HG03175 (cell line): ENCODE measurements at regions not wholly inside any gene's neighbourhood (a gene's known extent, or its start where the extent isn't known, plus 50 kb on each side); places are given as distances from the start of the nearest gene placed in this dataset.

Experiments used
- ATAC-seq: cut with Tn5 transposase; IDR thresholded peaks from one replicate; pipeline ENCODE4 v1.9.1; 2021; ENCODE audit warnings: mild to moderate bottlenecking, moderate library complexity; ENCODE audit not compliant: unreplicated experiment

DNA sequence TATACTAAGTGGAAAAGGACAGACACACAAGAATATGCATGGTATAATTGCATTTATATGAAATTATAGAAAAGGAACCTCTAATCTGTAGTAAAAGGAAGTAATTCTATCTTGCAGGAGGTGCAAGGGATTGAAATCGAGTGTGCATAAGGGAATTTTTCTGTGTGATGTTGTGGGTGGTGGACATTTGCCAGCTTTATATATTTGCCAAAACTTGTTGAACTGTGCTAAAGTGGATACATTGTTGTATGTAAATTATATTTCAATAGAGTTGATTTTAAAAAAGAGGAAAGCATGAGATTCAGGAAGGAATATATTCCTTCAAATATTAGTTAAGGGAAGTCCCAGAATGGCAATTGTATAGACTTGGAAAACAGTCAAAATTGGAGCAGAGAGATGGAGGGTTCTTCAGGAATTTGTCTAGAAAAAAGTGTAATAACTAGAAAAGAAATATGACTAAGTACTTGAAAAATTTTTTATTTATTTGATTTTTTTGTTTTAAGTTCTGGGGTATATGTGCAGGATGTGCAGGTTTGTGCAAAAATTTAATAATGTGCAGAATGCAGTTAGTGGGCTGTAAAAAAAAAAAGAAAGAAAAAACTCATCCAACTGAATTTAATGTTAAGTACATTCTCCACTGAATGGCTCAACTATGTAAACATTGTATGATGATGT lies 96.1 kb downstream of the ARL4A start:
- ATAC-seq = no peak

DNA sequence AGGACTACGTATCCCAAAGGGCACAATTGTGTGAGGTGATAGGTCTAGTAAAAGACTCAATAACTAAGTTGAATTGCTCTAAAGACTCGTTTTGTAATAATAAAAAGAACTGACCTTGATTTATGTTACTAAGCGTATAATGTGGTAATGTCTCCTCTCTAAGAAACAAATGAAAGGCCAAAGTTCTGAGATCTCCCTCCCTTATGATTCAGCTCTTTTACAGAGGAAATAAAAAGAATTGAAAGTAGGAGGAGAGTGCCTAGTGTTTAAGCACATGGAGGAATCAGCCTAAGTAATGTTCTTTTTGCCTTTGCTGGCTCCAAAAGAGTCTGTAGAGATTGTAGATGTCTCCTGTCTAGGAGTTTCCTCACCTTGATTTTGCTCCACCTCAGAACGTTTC lies 98.0 kb downstream of the ARL4A start:
- no peak for ATAC-seq

DNA sequence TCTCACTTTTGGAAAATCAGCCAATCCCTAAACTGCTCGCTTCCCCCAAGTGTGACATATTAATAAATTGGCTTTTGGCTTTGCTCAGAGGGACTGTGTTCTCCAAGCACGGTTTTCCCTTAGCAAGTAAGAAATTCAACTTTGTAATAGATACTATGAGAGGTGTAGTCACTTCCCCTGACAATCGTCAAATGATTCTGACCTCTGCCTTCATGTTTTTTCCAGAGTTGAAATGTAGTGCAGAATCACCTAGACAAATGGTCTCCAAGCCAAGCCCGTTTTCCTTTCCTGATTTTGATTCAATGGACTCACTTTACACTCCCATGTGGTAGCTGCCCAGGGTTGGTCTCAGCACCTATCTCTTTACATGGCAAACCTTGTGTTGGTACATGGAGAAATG lies 99.1 kb downstream of the ARL4A start:
- no peak for ATAC-seq

DNA sequence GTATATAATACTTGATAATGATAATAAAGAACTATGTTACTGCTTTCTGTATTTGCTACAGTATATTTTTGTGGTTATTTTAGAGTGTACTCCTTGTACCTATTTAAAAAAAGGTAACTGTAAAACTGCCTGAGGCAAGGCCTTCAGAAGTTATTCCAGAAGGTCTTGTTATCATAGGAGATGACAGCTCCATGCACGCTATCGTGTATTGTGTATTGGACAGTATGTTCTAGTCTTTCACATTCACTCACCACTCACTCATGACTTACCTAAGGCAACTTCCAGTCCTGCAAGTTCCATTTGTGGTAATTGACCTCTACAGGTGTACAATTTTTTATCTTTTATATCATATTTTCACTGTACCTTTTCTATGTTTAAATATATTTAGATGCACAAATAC lies 100.7 kb downstream of the ARL4A start:
- no peak for ATAC-seq

- no peak for ATAC-seq
Measured at GRCh38 chr7:12788591-12788990, 101.2 kb downstream of the ARL4A start.

DNA sequence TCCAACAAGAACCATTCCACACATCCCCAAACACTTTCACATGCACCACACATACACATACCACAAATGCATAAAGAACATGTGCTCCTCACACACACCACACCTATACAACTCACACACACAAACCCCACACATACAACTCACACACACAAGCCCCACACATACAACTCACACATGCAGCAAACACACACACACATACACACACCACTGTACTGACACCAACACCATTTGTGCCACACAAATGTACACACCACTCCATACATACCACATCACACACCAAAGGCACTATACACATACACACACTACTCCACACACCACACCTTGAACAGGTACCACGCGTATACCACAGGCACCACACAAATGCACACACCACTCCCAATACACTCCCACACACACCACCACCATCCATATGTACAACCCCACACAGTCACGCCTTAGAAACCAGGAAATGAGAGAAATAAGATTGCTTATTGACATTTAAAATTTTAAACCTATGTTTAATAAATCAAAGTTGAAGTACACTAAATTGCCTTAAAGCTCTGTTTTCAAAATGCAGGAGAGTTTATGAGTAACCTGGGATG lies 107.4 kb downstream of the ARL4A start:
- ATAC-seq = no peak

DNA sequence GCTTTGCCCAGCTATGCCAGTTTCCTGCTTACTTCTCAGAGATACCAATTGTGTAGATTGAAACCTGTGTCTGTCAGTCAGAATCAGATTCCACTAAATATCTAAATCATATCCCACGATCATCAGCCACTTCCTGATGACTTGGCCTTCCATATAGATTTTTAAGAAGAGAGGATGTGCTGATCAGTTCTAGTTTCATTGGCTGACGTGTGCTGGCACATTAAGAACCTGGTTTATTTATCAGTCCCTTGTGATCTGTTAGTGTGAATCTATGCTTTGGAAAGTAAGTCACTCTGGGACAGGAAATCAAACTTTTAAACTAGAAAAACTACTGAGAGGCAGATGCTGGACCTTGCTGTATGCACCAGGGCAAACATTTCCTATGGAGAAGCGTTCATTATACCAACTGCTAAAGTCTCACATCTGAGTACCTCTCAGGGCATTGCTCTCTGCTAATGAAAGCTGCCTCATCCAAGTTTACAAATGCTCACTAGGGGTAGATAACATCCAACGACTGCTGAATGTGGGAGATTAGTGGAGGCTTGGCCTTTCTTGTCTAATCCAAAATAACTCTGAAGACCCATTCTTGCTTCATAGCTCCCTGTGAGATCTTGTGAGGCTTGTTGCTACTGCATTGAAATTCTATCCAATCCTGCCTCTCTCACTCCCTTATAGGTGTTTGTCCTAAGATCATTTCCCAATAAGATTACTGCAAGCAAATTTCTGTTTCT lies 109.1 kb downstream of the ARL4A start:
- no peak for ATAC-seq

DNA sequence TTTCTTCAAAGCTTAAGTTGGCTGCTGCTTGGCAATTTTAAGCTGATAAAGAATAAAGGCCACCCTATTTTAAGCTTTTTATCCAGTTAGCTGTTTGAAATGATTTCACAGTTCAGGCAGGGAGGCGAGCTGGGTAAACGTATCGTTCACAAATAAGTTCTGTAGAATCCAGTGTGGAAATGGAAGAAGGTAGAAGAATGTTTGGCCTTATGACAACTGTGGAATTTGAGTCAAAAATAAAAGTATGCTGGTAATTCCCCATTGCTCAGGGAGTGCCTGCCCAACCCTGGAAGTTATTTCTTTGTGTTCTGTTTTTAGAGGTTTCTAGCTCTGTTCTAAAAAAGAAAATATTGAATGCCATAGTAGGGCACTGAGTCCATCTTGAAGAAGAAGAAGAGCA lies 113.1 kb downstream of the ARL4A start:
- no peak for ATAC-seq

- ATAC-seq = no peak
Measured at GRCh38 chr7:12801107-12801506, 113.7 kb downstream of the ARL4A start.

- ATAC-seq = no peak
Measured at GRCh38 chr7:12802070-12802469, 114.6 kb downstream of the ARL4A start.

DNA sequence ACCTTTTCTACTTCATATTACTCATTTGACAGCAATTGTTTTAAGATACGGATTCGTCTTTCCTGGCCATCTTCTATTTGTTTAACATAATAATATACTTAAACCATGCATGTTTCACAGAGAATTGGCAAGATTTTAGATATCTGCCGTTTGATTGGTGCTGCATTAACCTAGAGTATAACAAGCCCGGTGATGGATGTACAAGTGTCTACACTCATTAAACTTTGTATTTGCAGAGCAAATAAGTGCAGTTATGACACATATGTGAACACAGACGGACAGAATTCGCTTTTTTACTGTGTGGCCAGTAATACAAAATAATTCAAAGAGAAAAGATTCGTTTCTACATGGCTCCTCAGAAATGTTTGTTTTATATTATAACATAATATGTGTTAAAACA lies 116.1 kb downstream of the ARL4A start:
- ATAC-seq = no peak

DNA sequence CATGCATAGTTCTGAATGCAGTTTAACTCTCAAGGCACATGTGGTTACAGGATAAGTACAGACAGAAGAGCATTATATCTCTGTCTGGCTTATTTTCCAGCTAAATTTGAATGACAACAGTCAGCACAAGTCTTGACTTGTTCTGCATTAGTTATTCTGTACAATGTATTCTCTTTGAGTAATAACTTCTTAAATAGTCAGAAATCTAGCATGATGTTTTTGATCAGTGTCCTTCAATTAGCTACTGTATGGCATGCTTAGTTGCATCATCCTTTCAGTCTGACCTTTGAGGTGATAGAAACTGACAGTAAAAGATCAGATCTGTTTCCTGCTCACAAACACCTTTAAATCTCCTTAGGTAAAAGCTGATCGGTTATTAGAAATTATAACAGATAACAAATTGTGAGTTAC lies 118.1 kb downstream of the ARL4A start:
- ATAC-seq = no peak

DNA sequence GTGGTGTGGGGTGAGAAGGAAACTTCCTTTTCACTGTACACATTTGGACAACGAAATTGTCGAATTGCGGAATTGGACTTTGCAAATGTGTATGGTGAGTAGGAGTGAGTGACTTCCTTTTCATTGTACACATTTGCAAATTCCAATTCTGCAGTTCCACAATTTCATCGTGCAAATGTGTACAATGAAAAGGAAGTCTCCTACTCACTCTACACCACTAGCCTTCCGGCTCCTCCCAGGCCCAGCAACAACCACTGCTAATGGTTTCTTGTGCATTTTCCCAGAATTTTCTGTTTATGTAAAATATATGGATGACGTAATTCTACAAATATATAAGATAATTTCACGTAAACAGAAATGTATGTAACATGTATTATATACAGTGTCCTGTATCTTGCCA lies 118.5 kb downstream of the ARL4A start:
- ATAC-seq = no peak

GRCh38 chr7:12809476-12809875 lies 122.0 kb downstream of the ARL4A start:
- ATAC-seq = no peak

DNA sequence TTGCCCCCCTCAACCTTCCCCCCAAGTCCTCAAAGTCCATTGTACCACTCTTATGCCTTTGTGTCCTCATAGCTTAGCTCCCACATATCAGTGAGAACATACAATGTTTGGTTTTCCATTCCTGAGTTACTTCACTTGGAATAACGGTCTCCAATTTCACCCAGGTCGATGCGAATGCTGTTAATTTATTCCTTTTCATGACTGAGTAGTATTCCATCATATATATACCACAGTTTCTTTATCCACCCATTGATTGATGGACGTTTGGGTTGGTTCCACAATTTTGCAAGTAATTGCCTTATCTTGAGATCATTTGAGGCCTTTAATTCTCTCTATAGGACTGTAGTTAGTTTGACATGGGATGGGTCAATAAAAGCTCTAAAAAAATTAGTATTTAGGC lies 124.7 kb downstream of the ARL4A start:
- ATAC-seq = no peak

- no peak for ATAC-seq
Measured at GRCh38 chr7:12814107-12814506, 126.7 kb downstream of the ARL4A start.

- no peak for ATAC-seq
Measured at GRCh38 chr7:12814828-12815227, 127.4 kb downstream of the ARL4A start.

DNA sequence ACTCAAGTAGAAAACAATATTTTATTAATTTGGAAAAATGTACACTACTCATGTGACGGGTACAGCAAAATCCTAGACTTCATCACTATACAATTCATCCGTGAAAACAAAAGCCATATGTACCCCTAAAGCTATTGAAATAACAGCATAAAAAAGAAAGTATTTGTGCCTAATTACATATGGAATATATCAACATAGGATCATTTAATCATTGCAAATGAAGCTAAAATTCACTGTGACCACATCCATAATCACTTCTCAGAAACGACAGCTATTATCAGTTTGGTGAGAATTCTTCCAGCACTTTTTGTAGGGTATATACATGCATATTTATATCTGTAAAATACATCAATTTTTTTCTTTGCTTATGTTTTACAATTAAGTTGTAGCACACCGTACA lies 128.0 kb downstream of the ARL4A start:
- ATAC-seq = no peak

DNA sequence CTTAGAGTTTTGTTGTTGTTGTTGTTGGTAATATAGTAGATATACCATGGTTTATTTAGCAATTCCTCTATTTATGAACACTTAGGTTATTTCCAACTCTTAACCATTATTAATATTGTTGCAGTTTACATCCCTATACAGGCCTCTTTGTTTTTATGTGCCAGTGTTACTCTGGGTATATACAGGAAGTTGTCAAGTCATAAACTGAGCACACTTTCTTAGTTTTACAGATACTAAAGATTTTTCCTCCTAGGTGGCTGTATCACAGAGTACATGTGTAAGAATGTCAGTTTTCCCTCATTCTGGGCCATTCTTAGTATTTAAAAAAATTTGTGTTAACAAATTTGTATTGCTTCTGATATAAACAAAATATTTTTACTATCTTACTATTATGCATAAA lies 128.4 kb downstream of the ARL4A start:
- ATAC-seq = no peak

GRCh38 chr7:12820777-12821176 lies 133.3 kb downstream of the ARL4A start:
- ATAC-seq = no peak

- ATAC-seq = no peak
Measured at GRCh38 chr7:12821746-12822145, 134.3 kb downstream of the ARL4A start.

DNA sequence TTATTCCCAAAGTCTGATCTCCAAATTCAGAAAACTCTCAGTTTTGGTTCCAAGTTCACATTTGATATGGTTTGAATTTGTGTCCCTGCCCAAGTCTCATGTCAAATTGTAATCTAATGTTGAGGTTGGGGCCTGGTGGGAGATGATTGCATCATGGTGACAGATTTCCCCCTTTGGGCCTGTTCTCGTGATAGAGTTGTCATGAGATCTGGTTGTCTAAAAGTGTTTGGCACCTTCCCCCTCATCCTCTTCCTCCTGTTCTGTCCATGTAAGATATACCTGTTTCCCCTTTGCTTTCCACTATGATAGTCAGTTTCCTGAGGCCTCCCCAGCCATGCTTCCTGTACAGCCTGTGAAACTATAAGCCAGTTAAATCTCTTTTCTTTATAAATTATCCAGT lies 138.6 kb downstream of the ARL4A start:
- no peak for ATAC-seq
